Adrenal gland (tissue), 5 donors: ENCODE measurements at regions not wholly inside any gene's neighbourhood (a gene's known extent, or its start where the extent isn't known, plus 50 kb on each side); places are given as distances from the start of the nearest gene placed in this dataset.

Source experiments
- POLR2A ChIP-seq, 2 donors: fragments of 450-650 bp; IDR thresholded peaks; one replicate each; pipeline ENCODE4 v1.6.1; 2017; ENCODE audit warnings: antibody characterized with exemption in 2 of 2, mild to moderate bottlenecking in 2 of 2, moderate library complexity in 1 of 2
- TF ChIP-seq, protein P1 (sequence below), 6 experiments: fragments of 450-650 bp in 4 of 6; fragments of 200-600 bp in 2 of 6; sonication (generic) in 1 of 6; IDR thresholded peaks; 1 replicate in 5 of 6; 2 replicates in 1 of 6; pipeline versions ENCODE4 v1.5.1 to v1.8.0; 2016 to 2021; ENCODE audit warnings: antibody characterized with exemption in 6 of 6, mild to moderate bottlenecking in 2 of 6, moderate library complexity in 1 of 6
- donor health status: DM: no; HTN: no; CAD: no.

DNA sequence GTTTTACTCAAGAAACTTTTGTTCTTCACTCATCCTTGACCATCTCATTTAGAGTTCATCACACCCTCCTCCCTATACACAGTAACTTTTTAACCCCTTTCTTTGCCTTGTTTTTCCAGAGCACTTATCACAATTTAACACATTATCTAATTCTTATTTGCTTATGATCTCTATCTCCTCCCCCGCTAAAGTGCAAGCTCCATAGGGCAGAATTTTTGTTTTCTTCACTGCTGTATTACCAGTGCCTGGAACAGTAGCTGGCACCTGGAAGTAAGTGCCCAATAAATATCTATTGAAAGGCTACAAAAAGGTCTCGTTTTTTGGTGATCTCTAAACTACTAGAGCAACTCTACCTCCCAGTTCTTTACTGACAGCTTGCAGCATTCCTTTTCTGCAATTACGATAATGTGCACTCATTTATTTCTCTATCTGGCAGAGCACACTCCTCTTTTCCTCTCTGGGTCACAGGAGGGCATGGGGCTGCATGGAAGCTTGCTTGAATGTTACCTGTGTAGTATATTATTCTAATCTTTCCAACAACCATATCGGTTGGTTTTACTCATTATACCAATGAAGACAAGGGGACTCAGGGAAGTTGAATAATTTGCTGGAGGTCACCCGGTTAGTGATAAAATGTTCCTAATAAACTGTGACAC lies 57.4 kb upstream of the CHST9 start:
- no peak for TF ChIP-seq POLR2A (IDR thresholded peaks at IDR 0.05)
- TF ChIP-seq, protein P1, sequence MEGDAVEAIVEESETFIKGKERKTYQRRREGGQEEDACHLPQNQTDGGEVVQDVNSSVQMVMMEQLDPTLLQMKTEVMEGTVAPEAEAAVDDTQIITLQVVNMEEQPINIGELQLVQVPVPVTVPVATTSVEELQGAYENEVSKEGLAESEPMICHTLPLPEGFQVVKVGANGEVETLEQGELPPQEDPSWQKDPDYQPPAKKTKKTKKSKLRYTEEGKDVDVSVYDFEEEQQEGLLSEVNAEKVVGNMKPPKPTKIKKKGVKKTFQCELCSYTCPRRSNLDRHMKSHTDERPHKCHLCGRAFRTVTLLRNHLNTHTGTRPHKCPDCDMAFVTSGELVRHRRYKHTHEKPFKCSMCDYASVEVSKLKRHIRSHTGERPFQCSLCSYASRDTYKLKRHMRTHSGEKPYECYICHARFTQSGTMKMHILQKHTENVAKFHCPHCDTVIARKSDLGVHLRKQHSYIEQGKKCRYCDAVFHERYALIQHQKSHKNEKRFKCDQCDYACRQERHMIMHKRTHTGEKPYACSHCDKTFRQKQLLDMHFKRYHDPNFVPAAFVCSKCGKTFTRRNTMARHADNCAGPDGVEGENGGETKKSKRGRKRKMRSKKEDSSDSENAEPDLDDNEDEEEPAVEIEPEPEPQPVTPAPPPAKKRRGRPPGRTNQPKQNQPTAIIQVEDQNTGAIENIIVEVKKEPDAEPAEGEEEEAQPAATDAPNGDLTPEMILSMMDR (IDR thresholded peaks at IDR 0.05): no peak
